H1 (cell line): ENCODE measurements at regions not wholly inside any gene's neighbourhood (a gene's known extent, or its start where the extent isn't known, plus 50 kb on each side); places are given as distances from the start of the nearest gene placed in this dataset.

ENCODE experiments used
- CTCF ChIA-PET: fragments of 300-600 bp; sonication (Branson Sonifier 250); formaldehyde crosslinking; loops from one replicate; lab custom pipeline; 2021; ENCODE audit not compliant: partially characterized antibody; lab: Charles Lee
- POLR2A ChIA-PET: fragments of 300-600 bp; sonication (Branson Sonifier 250); formaldehyde crosslinking; loops from one replicate; lab custom pipeline; 2021; ENCODE audit warnings: inconsistent platforms; ENCODE audit not compliant: partially characterized antibody; lab: Charles Lee
- DNase-seq, 2 experiments: peaks; one replicate each; pipeline versions ENCODE4 v3.0.0 to v3.0.0-alpha.2; 2010 to 2022; ENCODE audit warnings: low spot score in 2 of 2, low read depth in 1 of 2, mixed read lengths in 1 of 2
- FAIRE-seq: peaks from 2 replicates; lab custom pipeline; 2011; peaks lifted over from hg19 to GRCh38; lab: Jason Lieb, UNC
- H2AFZ ChIP-seq: 2 replicates; pipeline ENCODE4 v1.8.1; 2012; ENCODE audit warnings: low read length, inconsistent platforms
- H2AK5ac ChIP-seq: 2 replicates; pipeline ENCODE4 v1.6.1; 2013; ENCODE audit warnings: low read depth, low read length
- H2BK120ac ChIP-seq: replicated peaks from 2 replicates; pipeline ENCODE3; 2013; ENCODE audit warnings: low read depth, low read length, inconsistent platforms
- H2BK12ac ChIP-seq: 2 replicates; pipeline ENCODE4 v1.6.1; 2013; ENCODE audit warnings: low read depth, low read length
- H2BK15ac ChIP-seq: 2 replicates; pipeline ENCODE4 v1.6.1; 2013; ENCODE audit warnings: low read length
- H2BK20ac ChIP-seq: 2 replicates; pipeline ENCODE4 v1.6.1; 2013; ENCODE audit warnings: low read length
- H2BK5ac ChIP-seq: 2 replicates; pipeline ENCODE4 v1.6.1; 2013; ENCODE audit warnings: low read depth, low read length
- H3K14ac ChIP-seq: 2 replicates; pipeline ENCODE4 v1.6.1; 2013; ENCODE audit warnings: inconsistent platforms; ENCODE audit not compliant: insufficient read length
- H3K18ac ChIP-seq: 2 replicates; pipeline ENCODE4 v1.6.1; 2013; ENCODE audit warnings: low read length; ENCODE audit errors: extremely low read depth
- H3K23ac ChIP-seq: 2 replicates; pipeline ENCODE4 v1.6.1; 2013; ENCODE audit warnings: inconsistent platforms; ENCODE audit not compliant: insufficient read length
- H3K23me2 ChIP-seq: 2 replicates; pipeline ENCODE4 v1.6.1; 2013; ENCODE audit warnings: low read depth, low read length
- H3K27ac ChIP-seq: 2 replicates; pipeline ENCODE4 v1.6.1; 2011; ENCODE audit warnings: low read depth, low read length, inconsistent platforms
- H3K27me3 ChIP-seq, 4 experiments: replicated peaks in 1 of 4; 1 replicate in 1 of 4; 2 replicates in 3 of 4; pipeline versions ENCODE4 v1.6.1 to v1.8.1; 2011 to 2013; ENCODE audit warnings: low read length in 3 of 4, mild to moderate bottlenecking in 3 of 4, inconsistent platforms in 2 of 4, mixed read lengths in 2 of 4, moderate library complexity in 1 of 4; ENCODE audit not compliant: control insufficient read depth in 3 of 4, insufficient read depth in 3 of 4; ENCODE audit errors: extremely low read depth in 1 of 4
- H3K36me3 ChIP-seq, 4 experiments: 2 replicates each; pipeline versions ENCODE4 v1.6.1 to v1.8.1; 2011 to 2013; ENCODE audit warnings: mild to moderate bottlenecking in 4 of 4, low read length in 3 of 4, moderate library complexity in 2 of 4, control low read depth in 1 of 4, inconsistent platforms in 1 of 4; ENCODE audit not compliant: insufficient read depth in 4 of 4, control insufficient read depth in 2 of 4
- H3K4ac ChIP-seq: replicated peaks from 2 replicates; pipeline ENCODE3; 2013; ENCODE audit warnings: low read length, low read depth, mixed read lengths, inconsistent platforms; ENCODE audit not compliant: insufficient read length
- H3K4me1 ChIP-seq, 4 experiments: replicated peaks in 1 of 4; 1 replicate in 1 of 4; 2 replicates in 3 of 4; pipeline versions ENCODE4 v1.6.1 to v1.8.1; 2011 to 2013; ENCODE audit warnings: low read length in 3 of 4, inconsistent platforms in 2 of 4, mixed read lengths in 1 of 4; ENCODE audit not compliant: insufficient read depth in 4 of 4, control insufficient read depth in 3 of 4
- H3K4me2 ChIP-seq, 2 experiments: 2 replicates each; pipeline versions ENCODE4 v1.6.1 to v1.8.1; 2011 to 2013; ENCODE audit warnings: low read depth in 2 of 2, low read length in 2 of 2, control low read depth in 1 of 2, inconsistent platforms in 1 of 2, mild to moderate bottlenecking in 1 of 2; ENCODE audit not compliant: insufficient read depth in 1 of 2
- H3K4me3 ChIP-seq, 4 experiments: fragments of 200-600, 300-600 bp in 1 of 4; sonication (generic), shearing (Covaris generic), sonication (Bioruptor Twin) in 1 of 4; 2 replicates each; pipeline versions ENCODE4 v1.5.1 to v1.8.1; 2011 to 2016; ENCODE audit warnings: low read length in 4 of 4, low read depth in 3 of 4, control low read depth in 2 of 4, inconsistent platforms in 2 of 4, mild to moderate bottlenecking in 2 of 4, mixed read lengths in 1 of 4, moderate library complexity in 1 of 4; ENCODE audit not compliant: insufficient read depth in 2 of 4; ENCODE audit errors: extremely low read depth in 1 of 4
- H3K56ac ChIP-seq: replicated peaks from 2 replicates; pipeline ENCODE3; 2013; ENCODE audit warnings: low read depth, mild to moderate bottlenecking, mixed read lengths, low read length, inconsistent platforms; ENCODE audit not compliant: insufficient read length
- H3K79me1 ChIP-seq: 2 replicates; pipeline ENCODE4 v1.6.1; 2013; ENCODE audit warnings: low read depth, low read length, control low read depth
- H3K79me2 ChIP-seq, 2 experiments: 2 replicates each; pipeline versions ENCODE4 v1.6.1 to v1.8.1; 2012 to 2013; ENCODE audit warnings: low read length in 2 of 2, mild to moderate bottlenecking in 2 of 2, inconsistent platforms in 1 of 2; ENCODE audit not compliant: insufficient read depth in 2 of 2, control insufficient read depth in 1 of 2
- H3K9ac ChIP-seq, 4 experiments: replicated peaks in 1 of 4; 1 replicate in 1 of 4; 2 replicates in 3 of 4; pipeline versions ENCODE4 v1.6.1 to v1.8.1; 2011 to 2013; ENCODE audit warnings: low read depth in 3 of 4, low read length in 3 of 4, control low read depth in 2 of 4, mild to moderate bottlenecking in 2 of 4, moderate library complexity in 2 of 4, inconsistent platforms in 1 of 4; ENCODE audit errors: extremely low read depth in 1 of 4
- H3K9me3 ChIP-seq, 2 experiments: 2 replicates each; pipeline versions ENCODE4 v1.6.1 to v1.8.1; 2012 to 2013; ENCODE audit warnings: mild to moderate bottlenecking in 2 of 2, moderate library complexity in 2 of 2, control low read depth in 1 of 2, inconsistent platforms in 1 of 2, low read depth in 1 of 2, low read length in 1 of 2, mixed read lengths in 1 of 2; ENCODE audit not compliant: insufficient read depth in 2 of 2
- H4K20me1 ChIP-seq, 2 experiments: replicated peaks in 1 of 2; 2 replicates each; pipeline versions ENCODE3 to v1.8.1; 2011 to 2013; ENCODE audit warnings: inconsistent platforms in 2 of 2, low read length in 2 of 2, mild to moderate bottlenecking in 1 of 2; ENCODE audit not compliant: insufficient read depth in 2 of 2, control insufficient read depth in 1 of 2
- H4K5ac ChIP-seq: 2 replicates; pipeline ENCODE4 v1.6.1; 2013; ENCODE audit warnings: low read length, low read depth, mixed read lengths, inconsistent platforms; ENCODE audit not compliant: insufficient read length
- H4K8ac ChIP-seq: 2 replicates; pipeline ENCODE4 v1.8.0; 2013; ENCODE audit warnings: mild to moderate bottlenecking, moderate library complexity, low read length, inconsistent platforms; ENCODE audit not compliant: insufficient read depth; ENCODE audit errors: extremely low read depth
- H4K91ac ChIP-seq: replicated peaks from 2 replicates; pipeline ENCODE3; 2013; ENCODE audit warnings: low read length, mixed read lengths, inconsistent platforms; ENCODE audit not compliant: insufficient read length
- CBX8 ChIP-seq: fragments of 300-800, 300-1000 bp; sonication (generic); IDR thresholded peaks from 2 replicates; pipeline ENCODE4 v1.7.1; 2016; ENCODE audit warnings: low read depth, low read length, borderline replicate concordance
- CHD1 ChIP-seq: IDR thresholded peaks from 2 replicates; pipeline ENCODE4 v1.6.1; 2012; ENCODE audit warnings: low read depth, low read length, improper control_type of control experiment
- EGR1 ChIP-seq: IDR thresholded peaks from 2 replicates; pipeline ENCODE4 v1.6.1; 2011; ENCODE audit warnings: low read depth, low read length, borderline replicate concordance
- HDAC2 ChIP-seq, 2 experiments: fragments of 300-600 bp in 1 of 2; sonication (generic) in 1 of 2; IDR thresholded peaks; 2 replicates each; pipeline ENCODE4 v1.6.1; 2011 to 2012; ENCODE audit warnings: low read depth in 2 of 2, low read length in 2 of 2, mild to moderate bottlenecking in 2 of 2, moderate library complexity in 2 of 2, borderline replicate concordance in 1 of 2, inconsistent platforms in 1 of 2
- JUND ChIP-seq: IDR thresholded peaks from 2 replicates; pipeline ENCODE4 v1.6.1; 2011; ENCODE audit warnings: mild to moderate bottlenecking, improper control_type of control experiment, low read length
- NANOG ChIP-seq: IDR thresholded peaks from 2 replicates; pipeline ENCODE4 v1.6.1; 2011; ENCODE audit warnings: low read length, low read depth, mild to moderate bottlenecking, inconsistent platforms; ENCODE audit not compliant: insufficient read depth, poor library complexity, severe bottlenecking
- PHF8 ChIP-seq: fragments of 200-600 bp; sonication (generic); conservative IDR thresholded peaks from 2 replicates; pipeline ENCODE4 v1.7.1; 2012; ENCODE audit warnings: low read depth, mild to moderate bottlenecking, inconsistent platforms, low read length, moderate library complexity
- POLR2A ChIP-seq, 2 experiments: IDR thresholded peaks; 1 replicate in 1 of 2; 2 replicates in 1 of 2; pipeline ENCODE4 v1.6.1; 2011; ENCODE audit warnings: low read depth in 2 of 2, low read length in 2 of 2, mild to moderate bottlenecking in 2 of 2; ENCODE audit errors: control extremely low read depth in 1 of 2
- RAD21 ChIP-seq, 2 experiments: IDR thresholded peaks in 1 of 2; conservative IDR thresholded peaks in 1 of 2; 2 replicates each; pipeline ENCODE4 v1.6.1; 2011; ENCODE audit warnings: low read depth in 2 of 2, low read length in 2 of 2, improper control_type of control experiment in 1 of 2, inconsistent platforms in 1 of 2, mild to moderate bottlenecking in 1 of 2, moderate library complexity in 1 of 2
- WGBS, 2 experiments: shearing (Covaris generic) in 1 of 2; methylation state at CpG; one replicate each; pipeline versions ENCODE4 v1.1.6 to v1.1.7; 2013 to 2015; ENCODE audit warnings: low lambda C conversion rate in 2 of 2, mixed read lengths in 2 of 2, inconsistent platforms in 1 of 2, low coverage in 1 of 2, missing lambda C conversion rate in 1 of 2; ENCODE audit not compliant: insufficient replicate concordance in 2 of 2, insufficient coverage in 1 of 2, insufficient read length in 1 of 2; ENCODE audit errors: extremely low coverage in 1 of 2, missing lambda C conversion rate in 1 of 2; 5-methylcytosine and 5-hydroxymethylcytosine counted together
- TF ChIP-seq, protein P1 (sequence below), 3 experiments: IDR thresholded peaks; 1 replicate in 2 of 3; 2 replicates in 1 of 3; pipeline versions ENCODE4 v1.5.1 to v1.6.1; 2011; ENCODE audit warnings: low read length in 3 of 3, mild to moderate bottlenecking in 3 of 3, inconsistent platforms in 2 of 3, low read depth in 1 of 3, moderate library complexity in 1 of 3; ENCODE audit not compliant: insufficient read depth in 1 of 3; ENCODE audit errors: control extremely low read depth in 1 of 3

DNA sequence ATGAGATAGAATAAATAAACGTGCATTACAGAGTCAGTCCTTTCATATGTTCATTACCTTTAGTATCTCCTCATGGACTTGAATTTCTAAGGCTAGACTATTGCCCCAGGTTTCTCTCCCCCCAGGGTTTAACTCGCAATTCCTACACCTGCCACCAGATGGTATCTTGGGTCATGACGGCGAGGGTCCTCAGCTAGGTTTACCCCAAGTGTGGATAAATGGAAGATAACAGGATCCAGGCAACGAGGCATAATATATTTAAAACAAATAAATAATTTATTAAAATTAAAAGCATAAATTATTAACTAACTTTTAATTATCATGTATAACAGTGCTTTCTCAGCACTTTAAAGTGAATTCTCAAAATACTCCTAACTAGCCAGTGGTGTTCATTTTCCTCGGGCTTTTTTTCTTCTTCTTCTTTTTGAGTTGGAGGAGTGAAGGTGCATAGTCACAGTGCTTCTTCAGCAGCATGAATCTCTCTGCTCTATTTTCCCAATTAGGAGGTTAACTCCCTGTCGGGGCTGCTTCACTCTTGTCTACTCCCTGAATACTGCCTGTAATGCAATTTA, 243.5 kb upstream of the CAND1 start:
- POLR2A ChIA-PET, result interaction anchor here (0.6 to 2.4 kb wide), 2 partner anchors 18 to 44 kb away, joined by 4 to 5 read pairs; no protein-coding TSS in a partner anchor
- DNase-seq, result peak; percentile 44 to 91
- no peak overlapping the region for H2AFZ ChIP-seq
- no peak overlapping the region for H3K4me3 ChIP-seq
- H3K23ac ChIP-seq, result no peak overlapping the region
- peak; percentile 52 for FAIRE-seq
- CTCF ChIA-PET, result interaction anchor here (0.7 to 3.1 kb wide), 32 partner anchors 9 to 333 kb away, joined by 3 to 32 read pairs (median 4); partner anchors contain the start of gene CAND1
- no peak overlapping the region for H4K91ac ChIP-seq
- no peak overlapping the region for H2AK5ac ChIP-seq
- H3K36me3 ChIP-seq, result no peaks in the 10 kb centered on the region
- no peaks in the 10 kb centered on the region for H3K79me1 ChIP-seq
- H3K79me2 ChIP-seq, result no peaks in the 10 kb centered on the region
- no peaks in the 10 kb centered on the region for H3K9me3 ChIP-seq
- no peak overlapping the region for H2BK120ac ChIP-seq
- H3K14ac ChIP-seq, result no peak overlapping the region
- H2BK5ac ChIP-seq, result no peak overlapping the region
- no peak overlapping the region for H3K56ac ChIP-seq
- no peak overlapping the region for H2BK20ac ChIP-seq
- whole genome bisulfite sequencing, 2 experiments, result 33% methylated on average over 7 of the region's 7 CpGs; no CpG with 5 or more reads in 1 of the 2 experiments
- H3K27me3 ChIP-seq, result no peaks in the 10 kb centered on the region
- H3K9ac ChIP-seq, result no peak overlapping the region
- no peak overlapping the region for H3K4me2 ChIP-seq
- H4K5ac ChIP-seq, result no peak overlapping the region
- H4K8ac ChIP-seq, result no peak overlapping the region
- H3K23me2 ChIP-seq, result no peaks in the 10 kb centered on the region
- H3K4ac ChIP-seq, result no peak overlapping the region
- H3K27ac ChIP-seq, result no peak overlapping the region
- H4K20me1 ChIP-seq, result peaks cover 0 to 2% of the 10 kb centered on the region in 2 experiments
- H3K4me1 ChIP-seq, result no peaks in the 10 kb centered on the region
- H2BK12ac ChIP-seq, result no peak overlapping the region
- H2BK15ac ChIP-seq, result no peak overlapping the region
- H3K18ac ChIP-seq, result no peak overlapping the region
- TF ChIP-seq JUND, result no peak
- TF ChIP-seq HDAC2 (IDR thresholded peaks at IDR 0.05; ENCODE audit: borderline replicate concordance in 1 of 2, low read depth in 2 of 2, low read length in 2 of 2), result no peak
- no peak for TF ChIP-seq CBX8
- no peak for TF ChIP-seq EGR1
- TF ChIP-seq POLR2A (IDR thresholded peaks at IDR 0.05; ENCODE audit: control extremely low read depth in 1 of 2, low read depth in 2 of 2, low read length in 2 of 2), result no peak
- no peak for TF ChIP-seq CHD1
- no peak for TF ChIP-seq PHF8
- TF ChIP-seq, protein P1, sequence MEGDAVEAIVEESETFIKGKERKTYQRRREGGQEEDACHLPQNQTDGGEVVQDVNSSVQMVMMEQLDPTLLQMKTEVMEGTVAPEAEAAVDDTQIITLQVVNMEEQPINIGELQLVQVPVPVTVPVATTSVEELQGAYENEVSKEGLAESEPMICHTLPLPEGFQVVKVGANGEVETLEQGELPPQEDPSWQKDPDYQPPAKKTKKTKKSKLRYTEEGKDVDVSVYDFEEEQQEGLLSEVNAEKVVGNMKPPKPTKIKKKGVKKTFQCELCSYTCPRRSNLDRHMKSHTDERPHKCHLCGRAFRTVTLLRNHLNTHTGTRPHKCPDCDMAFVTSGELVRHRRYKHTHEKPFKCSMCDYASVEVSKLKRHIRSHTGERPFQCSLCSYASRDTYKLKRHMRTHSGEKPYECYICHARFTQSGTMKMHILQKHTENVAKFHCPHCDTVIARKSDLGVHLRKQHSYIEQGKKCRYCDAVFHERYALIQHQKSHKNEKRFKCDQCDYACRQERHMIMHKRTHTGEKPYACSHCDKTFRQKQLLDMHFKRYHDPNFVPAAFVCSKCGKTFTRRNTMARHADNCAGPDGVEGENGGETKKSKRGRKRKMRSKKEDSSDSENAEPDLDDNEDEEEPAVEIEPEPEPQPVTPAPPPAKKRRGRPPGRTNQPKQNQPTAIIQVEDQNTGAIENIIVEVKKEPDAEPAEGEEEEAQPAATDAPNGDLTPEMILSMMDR (IDR thresholded peaks at IDR 0.05; ENCODE audit: control extremely low read depth in 1 of 3, insufficient read depth in 1 of 3, low read depth in 1 of 3, low read length in 3 of 3), result peak; percentile 66 to 71 (median 69)
- no peak for TF ChIP-seq NANOG
- TF ChIP-seq RAD21 (IDR thresholded peaks at IDR 0.05 in 1 of 2, conservative IDR thresholded peaks at IDR 0.05 in 1 of 2; ENCODE audit: low read depth in 2 of 2, low read length in 2 of 2), result peak; percentile 77 to 83
